ENCODE measurements at regions not wholly inside any gene's neighbourhood (a gene's known extent, or its start where the extent isn't known, plus 50 kb on each side); places are given as distances from the start of the nearest gene placed in this dataset.

- Histone ChIP-seq H3K9me2 (replicated peaks; ENCODE audit: low read depth, low read length) (no peaks in the 10 kb centered on the region), H2AFZ (ENCODE audit: low read length) (no peak overlapping the region), H3K4me2 (ENCODE audit: low read depth, low read length, poor library complexity, severe bottlenecking) (no peak overlapping the region), H3K4me3 (ENCODE audit: low read length, poor library complexity, severe bottlenecking) (no peak overlapping the region), H3K36me3 (ENCODE audit: insufficient read depth, low read length) (no peaks in the 10 kb centered on the region), H3K9me3 (ENCODE audit: insufficient read depth, low read depth, low read length) (no peaks in the 10 kb centered on the region), H4K20me1 (ENCODE audit: insufficient read depth, low read length, poor library complexity, severe bottlenecking) (no peaks in the 10 kb centered on the region), H3K27me3 (ENCODE audit: insufficient read depth, low read length, poor library complexity, severe bottlenecking) (no peaks in the 10 kb centered on the region), H3F3A (ENCODE audit: low read depth) (no peaks in the 10 kb centered on the region), H3K9ac (ENCODE audit: low read depth, low read length, poor library complexity, severe bottlenecking) (no peak overlapping the region), H3K4me1 (ENCODE audit: insufficient read depth, low read length, poor library complexity, severe bottlenecking) (no peaks in the 10 kb centered on the region), H3K79me2 (ENCODE audit: insufficient read depth, low read length) (no peaks in the 10 kb centered on the region)
- TF ChIP-seq EZH2phosphoT487 (IDR thresholded peaks at IDR 0.05; ENCODE audit: borderline replicate concordance) (no peak), CTCF (conservative IDR thresholded peaks at IDR 0.05; ENCODE audit: low read length) (no peak)
These were observed 930.7 kb downstream of the MCTP2 start for GRCh38 chr15:95162069-95162468.

- no peaks in the 10 kb centered on the region for H3K9me3 ChIP-seq (ENCODE audit: insufficient read depth, low read depth, low read length)
- no peak overlapping the region for H3K4me2 ChIP-seq (ENCODE audit: low read depth, low read length, poor library complexity, severe bottlenecking)
- no peak overlapping the region for H3K9ac ChIP-seq (ENCODE audit: low read depth, low read length, poor library complexity, severe bottlenecking)
- no peaks in the 10 kb centered on the region for H4K20me1 ChIP-seq (ENCODE audit: insufficient read depth, low read length, poor library complexity, severe bottlenecking)
- no peaks in the 10 kb centered on the region for H3K27me3 ChIP-seq (ENCODE audit: insufficient read depth, low read length, poor library complexity, severe bottlenecking)
- H3K79me2 ChIP-seq (ENCODE audit: insufficient read depth, low read length): no peaks in the 10 kb centered on the region
- H3K4me3 ChIP-seq (ENCODE audit: low read length, poor library complexity, severe bottlenecking): no peak overlapping the region
- no peak for TF ChIP-seq EZH2phosphoT487 (IDR thresholded peaks at IDR 0.05; ENCODE audit: borderline replicate concordance)
- TF ChIP-seq CTCF (conservative IDR thresholded peaks at IDR 0.05; ENCODE audit: low read length): no peak
- H3F3A ChIP-seq (ENCODE audit: low read depth): no peaks in the 10 kb centered on the region
- no peaks in the 10 kb centered on the region for H3K4me1 ChIP-seq (ENCODE audit: insufficient read depth, low read length, poor library complexity, severe bottlenecking)
- H3K9me2 ChIP-seq (replicated peaks; ENCODE audit: low read depth, low read length): no peaks in the 10 kb centered on the region
- no peak overlapping the region for H2AFZ ChIP-seq (ENCODE audit: low read length)
- no peaks in the 10 kb centered on the region for H3K36me3 ChIP-seq (ENCODE audit: insufficient read depth, low read length)
These were observed 931.2 kb downstream of the MCTP2 start for GRCh38 chr15:95162531-95162930.

GRCh38 chr15:95162967-95163531, 931.7 kb downstream of the MCTP2 start:
- Histone ChIP-seq H3F3A (ENCODE audit: low read depth) (no peaks in the 10 kb centered on the region), H3K36me3 (ENCODE audit: insufficient read depth, low read length) (no peaks in the 10 kb centered on the region), H3K79me2 (ENCODE audit: insufficient read depth, low read length) (no peaks in the 10 kb centered on the region), H3K9me3 (ENCODE audit: insufficient read depth, low read depth, low read length) (no peaks in the 10 kb centered on the region), H3K4me1 (ENCODE audit: insufficient read depth, low read length, poor library complexity, severe bottlenecking) (no peaks in the 10 kb centered on the region), H3K9me2 (replicated peaks; ENCODE audit: low read depth, low read length) (no peaks in the 10 kb centered on the region), H3K4me2 (ENCODE audit: low read depth, low read length, poor library complexity, severe bottlenecking) (no peak overlapping the region), H2AFZ (ENCODE audit: low read length) (no peak overlapping the region), H4K20me1 (ENCODE audit: insufficient read depth, low read length, poor library complexity, severe bottlenecking) (no peaks in the 10 kb centered on the region), H3K4me3 (ENCODE audit: low read length, poor library complexity, severe bottlenecking) (no peak overlapping the region), H3K9ac (ENCODE audit: low read depth, low read length, poor library complexity, severe bottlenecking) (no peak overlapping the region), H3K27me3 (ENCODE audit: insufficient read depth, low read length, poor library complexity, severe bottlenecking) (no peaks in the 10 kb centered on the region)
- TF ChIP-seq EZH2phosphoT487 (IDR thresholded peaks at IDR 0.05; ENCODE audit: borderline replicate concordance): no peak
- TF ChIP-seq CTCF (conservative IDR thresholded peaks at IDR 0.05; ENCODE audit: low read length): no peak
